Inflammatory macrophage (primary cell): ENCODE measurements at regions not wholly inside any gene's neighbourhood (a gene's known extent, or its start where the extent isn't known, plus 50 kb on each side); places are given as distances from the start of the nearest gene placed in this dataset.
"Not testable (repeated sequence)": the region's sequence is repeated elsewhere in the genome, so short reads cannot be mapped to it uniquely, and the experiment has no call there.

ENCODE experiments used
- DNase-seq, 2 donors: peaks; one replicate each; pipeline ENCODE4 v3.0.0-alpha.2; 2020 to 2022

DNA sequence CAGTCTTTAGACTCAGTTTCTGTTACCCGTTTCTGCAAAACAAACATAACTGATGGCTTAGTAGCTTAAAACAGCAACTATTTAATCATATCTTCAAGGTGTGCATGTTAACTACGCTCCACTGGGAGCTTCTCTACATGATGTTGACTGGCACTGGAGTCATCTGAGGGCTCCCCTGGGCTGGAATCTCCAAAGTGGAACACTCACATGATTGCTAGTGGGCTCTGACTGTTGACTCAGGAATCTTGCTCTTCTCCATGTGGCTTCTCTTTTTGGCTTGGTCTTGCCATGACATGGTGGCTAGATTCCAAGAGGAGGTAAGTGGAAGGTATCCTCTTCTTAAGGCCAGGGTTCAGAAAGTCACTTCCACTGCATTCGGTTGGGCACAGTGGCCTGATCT, 160.8 kb downstream of the PMAIP1 start:
- DNase-seq = no peak

DNA sequence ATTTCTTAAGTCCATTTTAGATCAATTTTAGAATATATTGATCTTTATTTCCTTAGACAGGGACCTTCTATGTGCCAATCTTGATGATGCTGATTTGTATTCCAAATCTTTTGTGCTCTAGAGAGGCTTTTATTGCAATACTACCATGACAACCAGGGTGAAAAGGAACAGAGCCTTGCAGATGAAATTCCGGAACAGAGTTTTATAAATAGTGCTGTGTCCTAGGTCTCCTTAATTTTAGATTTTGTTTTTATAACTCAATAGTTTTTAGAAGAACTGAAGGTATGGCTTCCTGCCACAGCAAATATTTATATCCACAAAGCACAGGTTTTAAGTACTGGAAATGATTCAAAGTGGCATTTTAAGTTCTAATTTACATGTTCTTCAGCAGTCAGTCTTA, 160.2 kb downstream of the PMAIP1 start:
- no peak for DNase-seq

DNA sequence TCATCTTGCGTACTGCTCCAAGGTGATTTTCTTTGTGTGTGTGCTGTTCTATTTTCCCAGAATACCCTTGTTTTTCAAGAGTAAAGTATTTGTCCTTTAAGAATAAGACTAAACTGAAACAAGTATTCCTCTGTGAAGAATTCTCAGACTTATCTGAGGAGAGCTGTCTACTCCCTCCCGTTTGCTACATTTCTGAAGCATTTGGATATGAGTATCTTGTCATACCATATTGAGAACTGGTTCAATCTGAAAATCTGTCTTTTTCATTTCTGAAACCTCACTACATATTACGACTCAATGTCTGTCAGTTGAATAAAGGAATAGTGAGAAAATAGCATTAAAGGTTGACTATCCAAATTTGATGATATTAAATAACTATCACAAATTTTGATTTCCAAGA, 159.4 kb downstream of the PMAIP1 start:
- no peak for DNase-seq

DNA sequence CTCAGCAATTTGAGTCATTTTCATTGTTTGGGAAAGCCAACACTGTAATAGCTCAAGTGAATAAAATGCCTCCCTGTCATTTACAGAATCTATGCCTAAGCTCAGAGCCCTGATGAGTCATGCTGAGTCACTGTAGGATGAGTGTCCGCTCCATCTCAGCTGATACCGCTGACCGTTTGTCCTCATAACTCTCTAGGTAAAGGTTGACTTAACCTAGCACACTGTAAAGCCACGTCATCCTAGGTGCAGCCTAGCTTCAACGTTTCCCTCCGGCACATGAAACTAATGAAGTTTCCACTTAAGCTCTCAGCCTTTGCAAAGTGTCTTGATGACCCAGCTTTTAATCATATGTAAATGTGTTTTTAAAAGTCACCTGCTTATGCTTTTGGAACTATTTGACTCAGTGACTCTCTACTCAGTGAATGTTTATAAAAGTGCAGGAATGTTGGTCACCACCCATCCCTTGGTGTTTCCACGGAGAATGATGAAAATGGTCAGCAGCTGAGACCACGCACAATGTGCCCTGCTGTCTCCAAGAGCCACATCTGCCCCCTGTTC, 154.0 kb downstream of the PMAIP1 start:
- no peak for DNase-seq

DNA sequence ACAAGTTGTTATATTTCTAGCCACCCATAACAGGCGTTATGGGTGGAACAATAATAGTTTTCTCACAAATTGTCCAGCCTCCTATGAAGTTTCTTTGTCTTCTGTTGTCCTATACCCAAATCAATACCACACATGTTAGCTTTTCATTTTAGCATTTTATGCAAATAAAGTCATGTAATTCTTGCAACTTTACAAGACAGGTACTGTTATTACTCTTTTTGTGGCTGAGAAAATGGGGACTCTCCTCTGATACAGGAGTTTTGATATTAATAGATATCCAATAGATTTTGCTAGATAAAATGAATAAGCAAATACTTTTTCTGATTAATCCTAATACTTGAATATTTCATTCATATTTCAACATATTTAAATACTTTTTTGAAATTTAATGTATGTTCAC, 151.0 kb downstream of the PMAIP1 start:
- DNase-seq = no peak

DNA sequence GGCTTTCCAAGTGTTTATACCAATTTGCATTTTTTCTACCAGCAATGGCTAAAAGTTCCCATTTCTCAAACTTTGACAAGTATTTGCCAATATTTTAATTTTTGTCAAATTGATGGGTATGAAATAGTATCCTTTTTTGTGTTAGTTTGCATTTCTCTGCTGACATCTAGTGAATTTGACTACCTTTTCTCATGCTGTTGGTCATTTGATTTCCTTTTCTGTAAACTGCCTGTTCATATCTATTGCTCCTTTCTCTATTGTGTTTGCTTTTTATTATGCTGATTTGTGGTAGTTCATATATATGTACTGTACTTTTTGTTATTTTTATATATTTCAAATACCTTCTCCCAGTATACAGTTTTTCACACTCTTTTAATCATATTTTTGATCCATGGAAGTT, 149.4 kb downstream of the PMAIP1 start:
- no peak for DNase-seq

- no peak for DNase-seq
Observed at GRCh38 chr18:60047556-60047955, 147.8 kb downstream of the PMAIP1 start.

DNA sequence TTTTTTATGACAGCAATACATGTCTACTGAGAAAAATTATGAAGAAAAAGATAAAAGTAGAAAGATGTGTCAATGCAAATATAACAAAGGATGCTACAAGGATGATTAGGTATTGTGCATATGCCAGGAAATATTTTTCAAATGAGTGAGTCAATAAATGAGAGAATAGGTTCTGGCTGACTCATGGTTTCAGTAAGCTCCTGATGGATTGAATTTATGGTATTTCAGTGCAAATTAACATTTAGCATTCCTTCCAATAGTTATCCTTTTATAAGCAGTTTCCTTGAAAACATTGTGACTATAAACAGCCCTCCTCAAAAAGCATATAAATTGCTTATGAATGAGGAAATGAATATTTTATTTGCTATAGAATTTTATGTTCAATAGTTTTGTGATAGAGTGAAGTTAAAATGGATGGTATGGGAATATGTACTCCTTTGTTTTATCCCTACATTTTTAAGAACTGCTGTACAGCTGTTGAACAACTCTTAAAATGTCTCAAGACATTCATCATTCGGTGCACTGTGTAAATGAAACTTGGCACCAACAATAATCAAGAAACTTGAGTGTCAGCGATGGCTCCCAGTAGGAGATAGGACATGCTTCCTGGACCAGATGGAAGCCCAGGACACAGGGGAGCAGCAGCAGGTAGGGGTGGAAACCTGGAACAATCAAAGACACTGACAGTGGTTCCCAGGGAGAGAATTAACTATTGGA, 144.7 kb downstream of the PMAIP1 start:
- DNase-seq = no peak

GRCh38 chr18:60040971-60041370, 141.2 kb downstream of the PMAIP1 start:
- DNase-seq = no peak

DNA sequence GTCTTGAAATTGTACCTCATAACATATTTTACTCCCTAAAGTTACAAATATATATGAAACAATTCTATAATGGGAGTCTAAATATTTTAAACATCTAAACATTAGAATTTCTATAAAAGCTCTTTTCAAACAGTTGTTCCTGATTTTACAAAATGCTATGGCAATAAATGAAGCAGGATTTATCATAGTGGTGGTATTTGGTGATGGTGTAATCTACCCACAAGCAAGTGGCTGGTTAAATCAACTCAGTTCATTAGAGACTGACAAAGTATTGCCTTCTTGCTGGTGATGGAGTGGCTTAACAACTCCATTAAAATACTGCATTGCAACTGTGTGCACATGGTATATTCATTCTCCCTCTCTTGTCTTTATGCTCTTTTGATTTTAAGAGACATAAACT, 138.9 kb downstream of the PMAIP1 start:
- DNase-seq = no peak

DNA sequence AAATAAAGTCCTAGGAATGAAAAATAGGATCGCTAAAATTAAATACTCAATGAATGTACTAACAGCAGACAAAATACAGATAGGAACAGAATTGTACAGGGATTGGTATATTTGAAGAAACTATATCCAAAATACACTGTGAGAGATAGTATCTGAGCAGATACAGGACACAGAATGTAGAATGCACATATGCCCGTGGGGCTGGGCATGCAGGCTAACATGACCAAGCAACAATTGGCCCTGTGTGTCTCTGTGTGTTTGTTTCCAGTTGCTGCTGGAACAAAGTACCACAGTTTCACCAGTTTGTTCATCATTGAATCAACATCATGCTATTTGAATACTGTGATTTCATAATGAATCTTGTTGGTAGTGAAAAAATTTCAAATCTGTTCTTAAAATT, 127.6 kb downstream of the PMAIP1 start:
- DNase-seq = no peak

- no peak for DNase-seq
Observed at GRCh38 chr18:60024857-60025256, 125.1 kb downstream of the PMAIP1 start.

DNA sequence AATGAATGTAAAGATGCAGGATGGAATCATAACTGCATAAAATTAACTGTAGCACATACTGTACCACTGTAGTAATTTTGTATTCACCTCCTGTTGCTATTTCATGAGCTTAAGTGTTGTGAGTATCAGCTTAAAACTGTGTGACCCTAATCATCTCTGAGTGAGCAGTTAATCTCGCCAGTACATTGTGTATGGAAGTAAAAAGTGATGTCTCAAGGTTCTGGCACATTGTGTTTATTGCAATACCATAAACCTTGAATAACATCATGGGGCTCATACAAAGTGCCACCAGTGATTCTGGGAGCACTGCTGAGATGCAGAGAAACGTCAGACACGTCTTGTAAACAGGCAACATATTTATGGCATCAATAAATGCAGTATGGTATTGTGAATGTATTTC, 124.5 kb downstream of the PMAIP1 start:
- DNase-seq = no peak

DNA sequence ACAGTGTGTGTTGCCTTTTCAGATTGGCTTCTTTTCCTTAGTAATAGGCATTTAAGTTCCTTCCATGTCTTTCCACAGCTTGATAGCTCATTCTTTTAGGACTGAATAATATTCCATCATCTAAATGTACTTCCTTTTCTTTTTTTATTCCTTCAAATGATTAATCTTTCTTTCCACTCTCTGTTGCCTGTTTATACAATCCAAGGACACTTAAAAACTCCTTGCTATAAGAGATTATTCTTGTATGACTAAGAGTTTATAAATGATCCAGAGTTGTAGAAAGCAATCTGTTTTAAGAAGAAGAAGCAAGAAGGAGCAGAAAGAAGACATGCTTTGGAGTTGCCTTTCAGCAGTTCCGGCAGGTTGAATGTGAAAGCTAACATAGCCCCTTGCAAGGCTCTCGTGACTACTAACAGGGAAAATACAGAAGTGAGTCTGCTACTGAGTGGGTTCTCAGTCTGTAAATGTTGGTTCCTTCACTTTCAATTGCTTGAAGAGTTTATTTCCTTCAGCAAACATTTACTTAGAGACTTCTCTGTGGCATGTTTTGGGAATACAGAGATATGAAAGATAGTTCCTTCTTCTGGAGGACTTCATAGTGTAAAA, 123.0 kb downstream of the PMAIP1 start:
- DNase-seq = no peak

GRCh38 chr18:60021556-60021955, 121.8 kb downstream of the PMAIP1 start:
- no peak for DNase-seq

DNA sequence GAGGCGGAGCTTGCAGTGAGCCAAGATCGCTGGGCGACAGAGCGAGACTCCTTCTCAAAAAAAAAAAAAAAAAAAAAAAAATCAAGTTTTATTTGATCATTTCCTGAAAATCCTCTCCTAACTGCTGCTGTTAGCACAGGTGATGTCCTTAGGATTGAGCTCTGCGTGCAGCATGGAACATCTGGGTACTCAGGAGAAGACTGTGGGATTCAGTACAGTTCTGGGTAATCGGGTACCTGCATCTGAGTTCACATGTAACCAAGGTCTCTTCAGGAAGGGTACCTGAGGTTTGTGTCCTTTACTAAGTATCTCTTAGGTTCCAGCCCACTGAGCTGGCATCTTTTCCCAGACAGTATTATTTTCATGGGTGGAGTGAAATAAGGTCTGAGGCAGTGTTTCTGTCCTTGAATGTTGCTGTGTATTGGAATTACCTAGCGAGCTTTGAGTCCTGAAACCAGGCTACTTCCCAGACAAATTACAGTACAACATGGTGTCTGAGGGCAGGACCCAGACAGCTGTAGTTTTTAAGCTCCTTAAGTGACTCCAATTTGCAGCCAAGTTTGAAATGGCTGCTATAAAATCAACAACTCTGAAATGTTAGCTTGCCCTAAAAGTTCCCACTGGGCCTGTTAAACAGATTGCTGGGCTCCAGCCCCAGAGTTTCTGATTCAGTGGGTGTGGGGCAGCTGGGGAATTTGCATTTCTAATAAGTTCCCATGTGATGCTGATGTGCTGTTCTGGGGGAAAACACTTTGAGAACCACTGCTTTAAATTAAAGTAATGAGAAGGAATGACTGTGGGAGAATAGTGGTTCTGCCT, 120.5 kb downstream of the PMAIP1 start:
- DNase-seq = no peak

- no peak for DNase-seq
Observed at GRCh38 chr18:60019463-60019840, 119.7 kb downstream of the PMAIP1 start.

- no peak for DNase-seq
Observed at GRCh38 chr18:60018618-60019462, 119.0 kb downstream of the PMAIP1 start.

DNA sequence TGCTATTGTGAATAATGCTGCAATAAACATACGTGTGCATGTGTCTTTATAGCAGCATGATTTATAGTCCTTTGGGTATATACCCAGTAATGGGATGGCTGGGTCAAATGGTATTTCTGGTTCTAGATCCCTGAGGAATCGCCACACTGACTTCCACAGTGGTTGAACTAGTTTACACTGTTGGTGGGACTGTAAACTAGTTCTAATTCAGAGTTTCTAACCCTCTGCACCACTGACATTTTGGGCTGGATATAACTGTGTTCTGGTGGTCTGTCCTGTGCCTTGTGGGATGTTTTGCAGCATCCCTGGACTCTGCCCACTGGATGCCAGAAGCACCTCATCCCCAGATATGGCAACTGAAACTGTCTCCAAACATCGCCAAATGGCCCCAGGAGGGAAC, 118.3 kb downstream of the PMAIP1 start:
- not testable (repeated sequence) for DNase-seq

- no peak for DNase-seq
Observed at GRCh38 chr18:60017371-60017770, 117.6 kb downstream of the PMAIP1 start.

DNA sequence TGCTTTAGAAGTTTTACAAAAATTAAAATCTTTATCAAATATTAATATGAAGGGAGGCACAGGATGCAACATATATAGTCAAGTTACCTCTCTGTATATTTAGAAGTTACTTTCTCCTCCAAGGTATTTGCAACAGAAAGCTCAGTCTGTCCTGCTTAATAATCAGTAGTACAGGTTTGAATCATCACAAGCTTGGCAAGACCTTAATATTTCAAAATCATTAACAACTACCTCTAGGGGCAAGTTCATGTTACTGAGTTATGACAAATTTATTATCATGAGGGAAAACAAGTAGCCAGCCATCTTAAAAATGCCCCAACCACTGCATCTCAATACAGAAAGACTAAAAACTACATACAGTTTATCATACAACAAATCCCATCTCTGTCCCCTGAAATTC, 116.0 kb downstream of the PMAIP1 start:
- not testable (repeated sequence) for DNase-seq

- DNase-seq = not testable (repeated sequence)
Observed at GRCh38 chr18:60013148-60013547, 113.4 kb downstream of the PMAIP1 start.

GRCh38 chr18:60010984-60011383, 111.2 kb downstream of the PMAIP1 start:
- no peak for DNase-seq
